ENCODE measurements at regions not wholly inside any gene's neighbourhood (a gene's known extent, or its start where the extent isn't known, plus 50 kb on each side); places are given as distances from the start of the nearest gene placed in this dataset.

DNA sequence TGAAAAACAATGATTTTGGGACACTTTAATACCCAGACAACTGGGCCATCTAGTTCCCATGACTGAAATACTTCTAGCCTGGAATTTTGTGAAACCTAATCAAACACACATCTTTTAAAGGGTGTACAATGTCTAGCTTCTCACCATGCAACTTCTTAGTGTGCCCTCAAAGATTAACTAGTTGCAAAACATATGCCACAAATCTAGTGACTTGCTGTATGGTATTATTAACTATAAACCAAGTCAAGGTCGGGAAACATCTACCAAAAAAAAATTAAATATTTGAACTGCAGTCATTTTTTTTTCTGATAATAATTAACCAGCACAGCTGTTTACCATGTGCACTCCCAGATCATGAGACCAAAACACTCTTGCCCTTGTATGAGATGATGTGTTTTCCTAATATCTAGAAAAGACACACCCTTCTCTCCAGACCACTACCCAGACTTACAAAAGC, 171.8 kb upstream of the FOXN3 start:
- ATAC-seq, result no peak
- intact Hi-C loops (cut with DNase I), result no loop called here
- DNase-seq (ENCODE audit: low spot score), result no peak

DNA sequence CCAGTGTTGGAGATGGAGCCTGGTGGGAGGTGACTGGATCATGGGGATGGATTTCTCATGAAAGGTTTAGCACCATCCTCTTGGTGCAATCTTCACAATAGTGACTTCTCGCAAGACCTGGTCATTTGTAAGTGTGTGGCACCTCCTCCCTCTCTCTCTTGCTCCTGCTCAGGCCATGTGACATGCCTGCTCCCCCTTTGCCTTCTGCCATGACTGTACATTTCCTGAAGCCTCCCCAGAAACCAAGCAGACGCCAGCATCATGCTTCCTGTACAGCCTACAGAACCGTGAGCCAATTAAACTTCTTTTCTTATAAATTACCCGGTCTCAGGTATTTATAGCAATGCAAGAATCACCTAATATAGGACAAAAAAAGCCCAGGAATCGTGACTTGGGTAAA, 171.0 kb upstream of the FOXN3 start:
- DNase-seq (ENCODE audit: low spot score) (no peak), ATAC-seq (no peak)
- intact Hi-C loops (cut with DNase I), result no loop called here

DNA sequence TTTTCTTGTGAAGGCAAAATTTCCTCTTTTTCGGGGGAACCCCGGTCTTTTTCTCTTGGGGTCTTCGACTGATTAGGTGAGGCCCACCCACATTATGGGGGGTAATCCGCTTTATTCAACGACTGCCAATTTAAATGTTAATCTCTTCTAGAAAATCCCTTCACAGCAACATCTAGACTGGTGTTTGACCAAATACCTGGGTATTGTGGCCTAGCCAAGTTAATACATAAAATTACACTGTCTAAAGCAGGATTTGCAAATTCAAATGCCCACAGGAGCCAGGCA, 170.0 kb upstream of the FOXN3 start:
- intact Hi-C loops (cut with DNase I), result no loop called here
- DNase-seq (ENCODE audit: low spot score), result no peak
- no peak for ATAC-seq

DNA sequence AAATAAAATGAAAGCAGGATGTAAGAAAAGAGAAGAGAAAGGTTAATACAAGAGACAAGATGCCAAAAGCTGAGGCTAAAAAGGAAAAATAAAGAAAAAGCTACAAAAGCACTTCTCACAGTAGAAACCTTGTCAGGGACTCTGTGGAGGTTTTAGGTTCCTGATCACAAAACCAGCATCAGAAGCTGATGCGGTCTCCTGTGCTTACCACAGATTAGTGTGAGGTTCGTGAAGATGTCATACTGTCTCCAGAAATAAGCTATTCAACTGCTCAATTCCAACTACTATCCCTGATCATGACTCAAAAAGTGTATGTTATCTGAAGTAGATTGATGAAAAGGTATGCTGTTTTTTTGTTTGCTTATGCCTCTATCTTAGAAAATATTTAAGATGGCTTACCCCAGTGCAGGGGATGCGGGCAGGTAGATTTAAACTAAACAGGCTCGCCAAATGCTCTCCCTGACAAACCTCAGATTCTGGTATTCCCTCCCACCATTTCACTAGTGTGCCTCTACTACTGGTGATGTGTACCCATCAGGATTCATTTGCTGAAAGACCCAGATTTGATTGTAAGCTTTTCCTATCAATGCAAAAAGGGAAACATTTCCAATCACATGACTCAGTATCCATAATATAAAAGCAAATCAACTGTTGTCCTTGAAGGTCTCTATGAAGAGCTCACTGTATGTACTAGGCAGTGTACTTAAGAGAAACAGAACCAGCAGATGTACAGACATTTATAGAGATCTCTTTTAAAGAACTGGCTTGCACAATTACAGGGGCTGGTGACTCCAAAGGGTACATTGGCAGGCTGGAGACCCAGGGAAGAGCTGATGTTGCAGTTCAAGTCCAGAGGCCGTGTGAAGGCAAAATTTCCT, 169.5 kb upstream of the FOXN3 start:
- intact Hi-C loops (cut with DNase I), result no loop called here
- no peak for DNase-seq (ENCODE audit: low spot score)
- ATAC-seq, result peak; percentile 53

DNA sequence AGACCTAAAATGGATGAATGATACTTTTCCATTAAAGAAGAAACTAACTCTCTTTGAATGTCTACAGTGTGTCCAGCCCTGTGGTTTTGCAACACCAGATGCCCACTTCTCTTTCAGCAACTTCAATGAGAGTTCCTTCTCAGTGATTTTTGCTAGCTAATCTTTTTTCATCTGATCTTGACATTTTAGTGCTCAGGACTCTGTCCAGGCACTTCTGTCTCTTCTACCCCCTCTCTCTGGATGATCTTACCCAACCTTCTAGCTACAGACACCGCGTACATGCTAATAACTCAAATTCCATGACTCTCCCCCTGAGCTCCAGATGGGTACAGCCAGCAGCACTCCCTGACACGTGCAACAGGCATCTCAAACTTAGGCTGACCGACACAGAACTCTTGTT, 161.1 kb upstream of the FOXN3 start:
- DNase-seq (ENCODE audit: low spot score), result no peak
- ATAC-seq, result peak; percentile 37
- intact Hi-C loops (cut with DNase I), result no loop called here

DNA sequence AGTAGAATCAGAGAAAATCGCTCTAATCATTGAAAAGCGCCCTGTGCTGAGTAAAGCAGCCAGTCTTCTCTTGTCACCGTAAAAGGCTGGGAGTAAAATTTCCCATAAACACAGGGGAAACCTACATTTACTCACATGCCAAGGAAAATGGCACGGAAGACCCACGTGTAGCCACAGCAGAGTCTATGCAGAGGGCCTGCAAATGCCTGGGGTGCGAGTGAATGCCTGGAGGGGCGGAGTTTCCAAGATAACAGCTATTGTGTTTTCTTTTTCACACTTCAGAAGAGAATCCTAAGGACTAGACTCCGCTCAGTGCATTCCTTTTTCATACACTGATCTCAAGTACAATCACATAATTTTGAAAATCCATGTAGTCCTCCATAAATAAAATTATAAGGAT, 159.9 kb upstream of the FOXN3 start:
- DNase-seq (ENCODE audit: low spot score) (no peak), ATAC-seq (no peak)
- intact Hi-C loops (cut with DNase I), result no loop called here

DNA sequence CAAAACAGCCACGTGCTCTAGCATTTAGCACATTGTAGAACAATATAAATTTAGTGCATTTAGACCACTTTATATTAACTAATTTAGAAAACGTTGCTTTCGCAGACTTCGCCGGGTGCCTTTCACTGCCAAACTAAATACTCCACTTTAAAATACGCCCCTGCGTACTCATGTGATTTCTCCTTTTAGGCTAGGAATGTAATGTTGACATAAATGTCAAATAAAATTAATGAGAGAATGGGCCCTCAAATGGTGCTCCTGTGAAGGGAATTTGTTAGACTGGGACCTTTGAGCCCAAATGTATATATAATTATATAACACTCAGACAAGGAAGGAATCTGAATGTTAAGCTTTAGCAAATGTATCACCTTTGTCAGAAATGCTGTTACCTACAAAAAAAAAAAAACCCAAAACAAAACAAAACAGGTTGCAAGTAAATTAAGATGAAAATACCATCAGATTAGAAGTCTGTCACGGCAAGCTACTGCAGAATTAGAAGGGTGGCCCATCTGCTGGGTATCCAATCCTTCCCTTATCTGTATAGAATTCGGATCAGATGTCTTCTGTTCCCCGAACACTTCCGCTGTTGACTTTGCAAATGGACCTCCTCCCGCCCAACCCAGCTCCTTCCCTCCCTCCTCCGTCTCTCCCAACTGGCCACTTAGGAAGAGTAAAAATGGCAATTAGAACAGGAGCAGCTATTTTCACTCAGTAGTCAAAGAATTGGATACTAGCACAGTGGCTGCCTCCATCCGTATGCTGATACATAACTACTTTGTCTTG, 159.3 kb upstream of the FOXN3 start:
- DNase-seq (ENCODE audit: low spot score), result no peak
- intact Hi-C loops (cut with DNase I), result no loop called here
- ATAC-seq, result peak; percentile 56

DNA sequence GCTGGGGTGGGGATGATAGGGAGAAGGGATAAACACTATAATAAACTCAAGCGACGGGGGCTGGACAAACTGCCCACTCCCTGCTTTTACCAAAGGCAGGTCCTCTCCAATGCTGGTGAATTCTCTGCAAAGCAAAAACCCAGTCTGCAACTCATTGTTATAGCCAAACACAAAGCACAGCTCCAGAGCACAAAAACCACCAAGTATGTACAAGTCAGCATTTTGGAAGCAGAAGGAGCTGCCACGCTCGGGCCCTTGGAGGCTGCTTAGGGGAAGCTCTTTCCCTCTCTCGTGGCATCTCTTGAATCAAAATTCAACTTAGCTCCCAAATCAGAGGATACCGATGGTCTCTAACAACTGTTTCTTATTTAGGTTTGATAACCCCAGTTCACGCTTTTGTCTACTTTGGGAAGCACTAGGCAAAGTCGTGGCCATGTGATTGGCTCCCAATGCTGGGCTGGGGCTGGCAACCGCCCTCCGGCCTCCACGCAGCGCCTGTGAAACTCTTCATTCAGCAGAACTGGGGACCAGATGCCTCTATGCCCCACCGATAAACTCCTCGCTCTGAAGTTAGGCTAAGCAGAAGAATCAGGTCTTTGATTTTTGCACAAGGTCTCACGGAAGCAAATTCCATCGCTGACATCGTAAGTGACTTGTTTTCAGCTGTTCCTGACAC, 158.5 kb upstream of the FOXN3 start:
- intact Hi-C loops (cut with DNase I), result no loop called here
- DNase-seq (ENCODE audit: low spot score), result no peak
- ATAC-seq, result peak; percentile 78

DNA sequence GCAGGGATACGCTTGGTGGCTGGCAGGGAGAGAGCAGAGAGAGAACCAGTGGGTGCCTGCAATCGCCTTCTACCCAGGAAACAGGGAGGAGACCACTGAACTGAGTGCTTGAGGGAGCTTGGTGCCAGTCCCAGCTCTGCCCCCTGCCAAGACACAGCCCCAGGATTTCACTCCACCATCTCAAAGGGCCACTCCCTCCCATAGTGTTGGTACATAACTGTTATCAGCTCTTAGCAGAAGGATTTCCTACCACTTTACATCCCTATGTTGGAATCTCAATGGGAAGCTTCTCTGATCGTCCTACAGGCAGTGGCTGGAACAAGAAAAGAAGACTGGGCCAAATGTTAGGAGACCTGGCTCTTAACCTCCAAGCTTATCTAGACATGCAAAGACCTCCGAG, 157.4 kb upstream of the FOXN3 start:
- intact Hi-C loops (cut with DNase I), result no loop called here
- no peak for DNase-seq (ENCODE audit: low spot score)
- no peak for ATAC-seq

DNA sequence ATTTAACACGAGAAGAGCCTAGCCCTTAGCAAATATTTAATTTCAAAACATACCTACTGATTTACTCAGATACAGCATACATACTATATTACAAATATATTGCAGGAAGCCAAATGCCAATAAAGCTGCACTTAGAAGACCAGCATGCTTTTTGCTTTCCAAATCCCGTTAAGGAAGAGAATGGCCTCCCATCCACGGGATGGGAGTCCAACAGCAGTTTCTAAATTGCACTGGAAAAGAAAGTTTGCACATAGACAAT, 156.3 kb upstream of the FOXN3 start:
- ATAC-seq (no peak), DNase-seq (ENCODE audit: low spot score) (no peak)
- intact Hi-C loops (cut with DNase I), result no loop called here

DNA sequence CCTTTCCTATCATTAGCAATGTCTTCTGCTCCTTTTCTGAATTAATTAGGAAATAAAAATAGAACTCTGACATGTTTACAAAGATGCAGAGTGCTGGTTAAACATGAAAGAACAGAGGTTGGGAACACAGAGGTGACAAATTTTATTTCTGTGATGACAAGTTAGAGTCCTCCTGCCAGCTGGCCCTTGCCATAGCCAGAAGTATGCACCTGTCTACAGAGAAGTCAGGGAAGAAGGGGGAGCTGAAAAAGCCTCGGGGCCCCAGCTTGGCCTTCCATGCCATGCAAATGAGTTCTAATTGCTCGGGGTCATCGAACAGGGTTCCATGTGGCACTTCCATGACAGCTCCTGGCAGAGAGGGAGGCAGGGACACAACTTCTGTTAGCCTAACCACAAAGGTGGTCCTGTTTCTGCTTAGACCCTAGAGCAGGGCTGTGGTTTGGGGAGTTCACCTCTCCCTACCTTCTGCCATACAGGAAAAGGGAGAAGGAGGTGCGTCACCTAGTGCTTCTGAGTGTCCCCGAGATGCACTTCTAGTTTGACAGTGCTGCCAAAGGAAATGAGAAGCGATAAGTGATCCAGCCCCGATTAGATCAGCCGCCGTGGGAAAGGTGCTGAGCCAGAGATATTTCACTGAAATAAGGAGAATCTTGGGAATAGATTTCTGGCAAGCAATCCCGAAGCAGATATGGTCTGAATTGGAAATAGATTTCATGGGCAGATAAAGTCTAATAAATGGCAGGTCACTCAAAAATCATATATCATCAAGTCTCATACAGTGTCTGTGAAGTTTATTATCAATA, 155.8 kb upstream of the FOXN3 start:
- DNase-seq (ENCODE audit: low spot score) (no peak), ATAC-seq (no peak)
- intact Hi-C loops (cut with DNase I), result no loop called here

DNA sequence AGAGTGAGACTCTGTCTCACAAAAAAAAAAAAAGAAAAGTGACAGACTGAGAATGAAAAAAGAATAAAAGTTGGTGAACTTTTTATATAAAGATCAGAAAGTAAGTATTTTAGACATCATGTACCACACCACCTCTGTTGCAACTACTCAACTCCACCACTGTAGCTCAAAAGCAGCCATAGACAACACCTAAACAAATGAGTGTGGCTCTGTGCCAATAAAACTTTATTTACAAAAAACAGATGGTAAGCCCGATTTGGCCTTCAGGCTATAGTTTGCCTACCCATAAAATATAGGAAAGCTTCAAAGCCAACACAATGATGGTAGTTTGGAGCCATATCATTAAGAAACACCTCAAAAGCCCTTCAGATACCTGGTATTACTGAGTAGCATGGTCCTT, 154.5 kb upstream of the FOXN3 start:
- no peak for DNase-seq (ENCODE audit: low spot score)
- no peak for ATAC-seq
- intact Hi-C loops (cut with DNase I), result no loop called here

DNA sequence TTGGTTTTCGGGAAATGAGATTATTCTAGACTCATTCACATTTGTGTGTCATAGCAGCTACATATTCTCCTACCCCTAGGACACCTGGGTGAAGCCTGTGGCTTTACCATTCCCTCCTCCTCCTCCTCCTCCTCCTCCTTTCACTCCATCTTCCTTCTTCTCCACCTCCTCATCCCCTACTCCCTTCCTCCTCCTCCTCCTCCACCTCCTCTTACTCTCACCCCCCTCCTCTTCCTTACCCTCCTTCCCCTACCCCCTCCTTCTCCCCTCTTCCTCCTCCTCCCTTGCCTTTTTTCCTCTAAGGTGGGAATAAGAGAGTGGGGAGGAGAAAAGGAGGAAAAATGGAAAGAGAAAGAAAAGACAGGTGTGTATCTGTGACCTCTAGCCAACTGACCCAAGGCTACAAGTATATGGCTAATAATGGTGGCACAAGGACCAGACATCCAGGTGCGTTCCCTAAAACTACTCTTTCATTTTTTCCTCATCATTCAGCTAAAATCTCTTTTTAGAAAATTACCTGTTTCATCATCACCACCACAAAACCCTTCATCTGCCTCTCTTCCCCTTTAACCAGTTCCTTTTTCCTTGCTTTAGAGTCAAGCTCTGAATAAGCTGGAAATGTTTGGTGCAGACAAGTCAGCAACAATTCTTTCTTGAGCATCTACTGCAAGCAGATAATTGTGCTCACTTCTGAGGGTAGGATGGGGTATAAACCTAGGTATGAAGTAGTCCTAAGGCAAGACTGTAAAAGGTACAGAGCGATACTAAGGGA, 149.8 kb upstream of the FOXN3 start:
- ATAC-seq (no peak), DNase-seq (ENCODE audit: low spot score) (no peak)
- intact Hi-C loops (cut with DNase I), result no loop called here

DNA sequence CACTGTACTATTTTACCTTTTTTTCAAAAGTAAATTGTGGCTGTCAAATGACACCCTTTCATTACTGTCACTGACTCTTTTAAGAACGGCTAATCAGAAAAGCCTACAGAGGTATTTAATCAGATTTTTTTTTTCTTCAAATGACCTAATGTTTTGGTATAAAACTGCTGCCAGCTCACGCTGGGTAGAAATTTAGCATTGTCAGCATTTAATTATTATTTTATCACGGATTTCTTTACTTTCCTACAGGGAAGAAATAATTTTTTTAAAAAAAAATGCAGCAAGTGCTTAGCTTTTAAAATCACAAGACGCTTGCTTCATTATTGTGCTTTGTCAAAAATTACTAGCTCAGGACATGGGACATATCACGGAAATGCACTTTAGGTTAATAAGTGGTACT, 149.1 kb upstream of the FOXN3 start:
- intact Hi-C loops (cut with DNase I), result no loop called here
- DNase-seq (ENCODE audit: low spot score) (no peak), ATAC-seq (no peak)

DNA sequence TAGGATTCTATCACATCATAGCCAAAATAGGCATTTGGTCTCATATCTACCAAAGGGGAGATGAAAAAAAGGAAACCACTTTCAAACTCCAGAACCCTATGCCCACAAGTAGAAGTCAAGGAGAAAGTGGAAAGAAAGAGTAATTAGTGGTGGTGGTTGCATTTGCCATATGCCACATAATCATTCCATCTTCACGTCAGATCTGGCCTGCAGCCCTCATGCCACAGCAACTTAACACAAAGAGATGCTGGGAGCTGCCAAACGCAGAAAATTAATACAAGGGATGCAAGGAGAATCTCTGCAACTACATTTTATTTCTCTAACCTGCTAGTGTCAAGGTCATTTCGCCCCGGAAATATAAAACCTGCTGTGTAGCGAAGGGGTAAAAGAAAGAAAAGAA, 148.6 kb upstream of the FOXN3 start:
- ATAC-seq (no peak), DNase-seq (ENCODE audit: low spot score) (no peak)
- intact Hi-C loops (cut with DNase I), result no loop called here

DNA sequence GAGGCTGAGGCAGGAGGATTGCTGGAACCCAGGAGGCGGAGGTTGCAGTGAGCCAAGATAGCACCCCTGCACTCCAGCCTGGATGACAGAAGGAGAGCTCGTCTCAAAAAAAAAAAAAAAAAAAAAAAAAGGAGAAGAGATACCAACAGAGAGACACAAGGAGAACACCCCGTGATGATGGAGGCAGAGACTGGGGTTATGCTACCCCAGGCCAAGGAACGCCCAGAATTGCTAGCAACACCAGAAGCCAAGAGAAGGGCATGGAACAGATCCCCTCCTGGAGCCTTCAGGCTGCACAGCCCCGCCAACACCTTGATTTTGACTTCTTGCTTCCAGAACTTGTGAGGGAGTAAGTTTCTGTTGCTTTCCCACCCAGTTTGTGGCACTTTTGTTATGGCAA, 148.0 kb upstream of the FOXN3 start:
- DNase-seq (ENCODE audit: low spot score) (no peak), ATAC-seq (no peak)
- intact Hi-C loops (cut with DNase I), result no loop called here

DNA sequence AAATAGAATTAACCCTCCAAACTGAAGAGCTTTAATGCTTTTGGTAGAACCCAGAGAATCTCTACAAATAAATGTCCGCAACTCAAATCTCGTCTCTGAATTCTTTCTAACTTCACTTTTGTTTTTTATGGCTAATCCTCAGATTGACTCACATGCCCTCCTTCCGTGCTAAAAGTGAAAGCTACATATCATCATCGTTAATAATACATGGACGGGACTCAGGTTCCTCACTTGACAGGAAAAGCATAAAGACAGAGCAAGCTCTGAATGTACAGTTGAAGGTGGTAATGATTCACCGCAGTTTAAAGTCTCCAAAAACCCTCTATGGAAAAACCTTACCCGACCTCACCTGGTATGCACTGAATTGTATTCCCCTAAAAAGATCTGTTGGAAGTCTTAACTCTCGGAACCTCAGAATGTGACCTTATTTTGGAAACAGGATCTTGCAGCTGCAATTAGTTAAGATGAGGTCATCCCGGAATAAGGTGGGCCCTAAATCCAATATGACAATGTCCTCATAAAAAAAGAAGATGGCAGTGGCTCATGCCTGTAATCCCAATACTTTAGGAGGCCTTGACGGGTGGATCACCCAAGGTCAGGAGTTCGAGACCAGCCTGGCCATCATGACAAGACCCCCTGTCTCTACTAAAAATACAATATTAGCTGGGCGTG, 147.4 kb upstream of the FOXN3 start:
- DNase-seq (ENCODE audit: low spot score), result no peak
- ATAC-seq, result peak; percentile 20
- intact Hi-C loops (cut with DNase I), result no loop called here

DNA sequence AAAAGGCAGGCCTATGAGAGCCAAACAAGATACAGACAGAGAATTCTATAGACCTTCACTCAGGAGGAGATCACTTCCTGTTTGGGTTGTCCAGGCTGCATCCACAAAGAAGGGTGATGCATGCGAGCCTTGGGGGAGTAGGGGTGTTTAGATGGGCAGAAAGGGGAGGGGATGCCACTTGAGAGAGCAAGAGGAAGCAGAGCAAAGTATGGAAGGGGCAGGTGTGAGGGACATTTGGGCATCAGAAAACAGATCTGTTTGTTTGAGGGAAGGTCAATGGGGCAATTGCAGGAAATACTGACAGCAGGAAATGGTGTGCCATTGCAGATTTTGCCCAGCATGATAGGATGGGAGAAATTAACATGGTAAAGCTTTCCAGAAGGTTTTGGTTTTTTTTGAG, 146.4 kb upstream of the FOXN3 start:
- intact Hi-C loops (cut with DNase I), result no loop called here
- ATAC-seq (no peak), DNase-seq (ENCODE audit: low spot score) (no peak)
